RKO (cell line): ENCODE measurements at regions not wholly inside any gene's neighbourhood (a gene's known extent, or its start where the extent isn't known, plus 50 kb on each side); places are given as distances from the start of the nearest gene placed in this dataset.
A peak's percentile ranks its signal among the peaks of the same experiment; 100 is the strongest.

Experiments
- DNase-seq: peaks from one replicate; pipeline ENCODE4 v3.0.0-alpha.2; 2016; ENCODE audit warnings: low spot score

- DNase-seq, result peak; percentile 62
Measured at GRCh38 chr9:129487658-129488483, 133.0 kb downstream of the C9orf50 start.

GRCh38 chr9:129486756-129487657 is 133.9 kb downstream of the C9orf50 start:
- DNase-seq, result no peak

- DNase-seq, result no peak
Measured at GRCh38 chr9:129485145-129485774, 135.6 kb downstream of the C9orf50 start.

DNA sequence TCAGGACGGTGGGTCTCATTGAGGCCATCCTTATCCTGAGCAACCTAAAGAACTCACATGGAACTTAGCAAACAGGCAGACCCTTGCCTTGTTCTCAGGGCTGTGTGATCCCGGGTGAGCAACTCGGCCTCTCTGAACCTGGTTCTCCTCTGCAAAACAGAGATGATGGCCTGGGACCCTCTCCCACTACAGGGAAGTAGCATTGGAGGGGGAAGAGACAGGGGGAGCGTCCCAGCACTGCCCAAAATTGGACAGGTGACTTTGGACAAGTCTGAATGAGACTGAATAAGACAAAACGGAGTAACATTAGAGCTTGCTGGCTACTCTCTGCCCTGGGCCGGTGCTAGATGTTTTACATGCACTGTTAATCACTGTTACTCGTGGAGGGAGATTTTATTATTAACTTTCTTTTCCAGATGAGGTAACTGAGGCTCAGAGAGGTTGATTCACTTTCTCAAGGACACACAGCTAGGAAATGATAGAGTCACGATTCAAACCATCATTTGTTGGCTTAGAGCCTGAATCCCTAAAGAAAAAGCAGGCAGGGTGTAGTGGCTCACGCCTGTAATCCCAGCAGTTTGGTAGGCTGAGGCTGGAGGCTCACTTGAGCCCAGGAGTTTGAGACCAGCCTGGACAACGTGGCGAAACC is 136.4 kb downstream of the C9orf50 start:
- no peak for DNase-seq

GRCh38 chr9:129483415-129484351 is 137.2 kb downstream of the C9orf50 start:
- peak; percentile 86 for DNase-seq

- peak; percentile 78 for DNase-seq
Measured at GRCh38 chr9:129482521-129483414, 138.1 kb downstream of the C9orf50 start.

DNA sequence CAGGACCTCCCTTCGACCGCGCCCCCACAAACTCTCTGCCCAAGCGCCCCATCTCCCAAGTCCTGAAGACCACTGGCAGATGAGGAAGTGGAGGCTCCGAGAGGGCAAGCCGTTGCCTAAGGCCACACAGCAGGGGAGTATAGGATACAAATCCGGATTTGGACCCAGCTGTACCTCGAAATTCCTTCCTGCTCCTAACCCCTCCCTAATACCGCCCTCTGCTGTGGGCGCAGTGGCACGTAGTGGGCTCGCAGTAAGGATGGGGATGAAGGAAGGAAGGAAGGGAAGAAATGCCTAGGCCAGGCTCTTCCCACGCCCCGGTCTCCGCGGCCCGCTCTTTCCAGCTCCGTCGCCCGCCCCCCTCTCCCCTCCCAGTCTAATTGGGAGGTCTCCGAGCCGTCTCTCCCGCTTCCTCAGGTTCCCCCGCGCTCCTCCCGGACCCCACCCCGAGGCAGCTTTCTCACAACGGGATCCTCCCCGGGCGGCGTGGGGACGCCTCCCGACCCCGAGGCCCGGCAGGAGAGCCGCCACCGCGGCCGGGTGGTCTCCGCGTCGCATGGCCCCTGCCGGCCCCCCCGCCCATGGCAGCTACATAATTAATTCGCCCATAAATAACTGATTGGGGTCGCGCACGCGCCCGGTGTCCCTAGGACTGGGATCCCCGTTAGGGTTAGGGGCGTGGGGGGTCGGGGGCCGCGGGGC is 138.9 kb downstream of the C9orf50 start:
- no peak for DNase-seq

DNA sequence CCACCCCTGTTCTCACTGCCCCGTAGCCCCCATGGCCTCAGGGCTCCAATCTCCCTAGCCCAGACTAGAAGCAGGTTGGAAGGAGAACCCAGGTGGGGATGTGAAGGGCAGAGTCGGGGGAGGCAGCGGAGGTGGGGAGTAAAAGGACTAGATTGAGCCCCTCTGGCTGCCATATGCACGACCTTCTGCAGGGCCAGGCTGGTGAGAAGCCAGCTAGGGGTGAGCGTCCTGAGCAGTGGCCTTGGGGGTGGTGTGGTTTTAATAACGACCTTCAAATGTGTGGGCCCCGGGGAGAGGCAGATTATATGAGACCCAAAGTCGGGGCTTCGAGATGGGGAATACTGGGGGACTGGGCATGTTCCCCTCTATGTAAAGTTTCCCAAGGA is 139.5 kb downstream of the C9orf50 start:
- no peak for DNase-seq

DNA sequence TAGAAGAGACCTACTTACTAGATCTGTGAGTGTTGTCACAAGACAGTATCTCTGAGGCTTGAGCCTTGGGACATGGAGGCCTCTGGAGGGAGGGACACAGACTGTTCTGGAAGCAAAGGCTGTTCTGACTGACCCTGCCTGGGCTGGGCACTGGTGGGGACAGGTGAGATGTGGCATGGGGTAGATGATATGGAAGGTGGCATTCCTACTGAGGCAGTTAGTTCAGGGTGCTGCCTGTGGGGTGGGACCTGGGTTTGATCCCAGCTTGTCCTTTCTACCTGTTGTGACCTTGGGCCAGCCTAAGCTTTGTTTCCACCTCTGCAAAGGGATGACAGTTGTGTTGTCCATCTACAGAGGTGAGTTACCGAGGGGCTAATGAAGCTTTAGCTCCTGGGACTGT is 140.2 kb downstream of the C9orf50 start:
- no peak for DNase-seq

GRCh38 chr9:129480227-129480626 is 140.7 kb downstream of the C9orf50 start:
- no peak for DNase-seq

DNA sequence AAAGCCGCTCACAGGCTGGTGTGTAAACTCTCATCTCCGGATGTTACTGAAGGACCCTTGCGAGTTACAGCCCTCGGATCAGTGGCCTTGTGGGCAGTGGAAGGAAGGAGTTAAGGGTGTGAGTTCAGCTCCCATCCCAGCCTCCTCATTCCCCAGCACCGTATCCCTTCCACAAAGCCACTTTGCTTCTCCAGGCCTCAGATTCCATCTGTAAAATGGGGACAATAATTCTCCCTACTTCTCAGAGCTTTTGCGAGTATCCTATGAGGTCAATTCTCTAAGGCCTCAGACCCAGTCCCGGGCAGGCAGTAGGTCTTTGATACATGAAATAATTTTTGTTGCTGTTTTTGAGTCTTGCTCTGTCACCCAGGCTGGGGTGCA is 141.3 kb downstream of the C9orf50 start:
- no peak for DNase-seq

DNA sequence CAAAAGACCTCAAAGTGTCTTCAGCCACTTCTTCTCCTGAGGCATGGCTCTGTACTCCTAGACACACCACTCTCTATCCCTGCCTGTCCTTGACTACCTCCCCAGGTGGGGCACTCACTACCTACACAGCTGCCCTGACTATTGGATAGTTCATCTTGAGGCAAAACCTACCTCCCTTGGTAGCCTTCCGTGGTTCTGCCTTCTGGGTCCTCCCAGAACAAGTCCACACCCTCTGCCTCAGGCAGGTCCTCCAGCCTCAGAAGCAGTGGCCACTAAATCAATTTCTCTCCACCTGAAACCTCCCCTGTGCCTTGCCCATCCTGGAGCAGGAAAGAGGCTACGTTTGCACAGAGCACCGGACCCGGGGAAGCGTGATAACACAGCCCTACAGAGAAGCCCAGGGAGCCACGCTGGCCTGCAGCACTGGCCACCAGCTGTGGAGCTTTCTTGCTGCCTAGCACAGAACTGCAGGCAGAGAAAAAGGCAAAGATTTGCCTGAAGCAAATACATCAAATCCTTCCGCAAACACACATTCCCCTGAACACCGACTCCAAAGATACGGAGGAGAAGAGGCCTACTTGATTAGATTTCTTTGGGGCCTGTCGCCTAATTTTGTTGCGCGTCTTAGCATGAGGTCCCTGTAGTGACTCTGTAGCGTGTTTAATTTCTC is 141.8 kb downstream of the C9orf50 start:
- no peak for DNase-seq

DNA sequence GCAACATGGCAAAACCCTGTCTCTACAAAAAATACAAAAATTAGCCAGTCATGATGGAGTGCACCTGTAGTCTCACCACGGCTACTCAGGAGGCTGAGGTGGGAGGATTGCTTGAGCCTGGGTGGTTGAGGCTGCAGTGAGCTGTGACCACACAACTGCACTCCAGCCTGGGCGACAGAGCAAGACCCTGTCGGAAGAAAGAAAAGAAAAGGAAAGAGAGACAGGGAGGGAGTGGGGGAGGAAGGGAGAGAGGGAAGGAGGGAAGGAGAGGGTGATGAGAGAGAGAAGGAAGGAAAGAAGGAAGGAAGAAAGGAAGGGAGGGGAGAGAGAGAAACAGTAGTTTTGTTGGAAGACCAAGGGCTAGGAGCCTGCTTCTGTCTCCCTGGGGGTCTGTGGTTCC is 142.4 kb downstream of the C9orf50 start:
- no peak for DNase-seq

- peak; percentile 75 for DNase-seq
Measured at GRCh38 chr9:129476821-129477611, 143.9 kb downstream of the C9orf50 start.

DNA sequence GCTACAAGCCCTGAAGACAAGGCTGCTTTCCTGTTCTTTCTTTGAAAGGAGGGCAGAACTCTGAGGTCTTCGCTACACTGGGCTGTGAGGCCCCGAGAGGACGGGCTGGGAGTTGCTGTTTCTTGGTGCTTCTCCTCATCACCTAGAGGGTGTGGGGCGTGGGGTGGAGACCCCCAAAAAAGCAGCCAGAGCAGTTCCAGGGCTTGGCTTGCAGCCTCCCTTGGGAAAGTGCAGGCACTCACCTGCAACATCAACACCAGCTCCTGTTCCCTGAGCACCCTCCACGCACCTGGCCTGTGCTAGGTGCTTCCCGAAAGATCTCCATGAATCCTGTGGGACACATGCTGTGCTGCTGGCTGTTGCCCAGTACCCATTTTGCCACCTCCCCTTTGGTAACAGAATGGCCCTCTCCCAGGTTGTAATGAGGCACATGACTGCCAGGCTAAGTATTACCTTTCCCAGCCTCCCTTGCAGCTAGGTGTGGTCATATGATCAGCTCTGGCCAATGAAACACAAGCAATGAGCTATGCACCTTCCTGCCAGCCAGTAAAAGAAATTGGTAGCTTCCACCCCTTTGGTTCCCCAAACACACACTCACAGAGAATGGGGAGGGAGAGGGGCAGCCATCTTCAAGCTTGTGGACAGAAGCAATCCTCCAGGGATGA is 146.0 kb downstream of the C9orf50 start:
- no peak for DNase-seq

DNA sequence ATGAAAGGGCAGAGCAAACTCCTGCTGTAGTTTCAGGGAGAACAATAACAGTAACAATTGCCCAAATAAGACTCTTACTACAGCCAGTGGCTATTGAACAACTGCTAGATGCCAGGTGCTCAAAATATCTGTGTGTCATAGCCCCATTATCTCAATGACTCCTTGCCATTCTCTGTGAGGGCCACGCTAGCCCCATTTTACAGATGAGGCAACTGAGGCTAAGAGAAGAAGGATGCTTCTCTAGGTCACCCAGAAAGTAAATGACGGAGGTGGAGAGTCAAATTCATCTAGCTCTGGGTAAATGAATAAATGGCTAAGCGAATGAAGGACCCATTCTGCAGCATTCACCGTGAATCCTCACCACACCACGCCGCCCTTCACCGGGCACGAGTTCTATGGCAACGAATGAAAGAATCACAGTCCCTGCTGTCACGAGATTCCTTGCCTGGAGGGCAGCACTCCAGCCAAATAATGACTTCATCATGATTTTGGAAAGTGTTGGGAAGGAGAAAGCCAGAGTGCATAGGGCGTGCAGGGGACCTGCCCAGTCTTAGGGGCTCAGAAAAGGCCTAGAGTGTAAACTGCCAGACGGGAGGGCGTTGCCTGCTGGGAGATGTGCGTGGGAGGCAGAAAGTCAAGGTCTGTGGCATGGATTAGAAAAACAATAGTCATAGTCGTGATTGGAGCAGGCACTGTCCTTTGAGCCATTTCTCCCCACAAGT is 147.2 kb downstream of the C9orf50 start:
- DNase-seq, result no peak

- no peak for DNase-seq
Measured at GRCh38 chr9:129472651-129473102, 148.2 kb downstream of the C9orf50 start.
